ENCODE measurements at regions not wholly inside any gene's neighbourhood (a gene's known extent, or its start where the extent isn't known, plus 50 kb on each side); places are given as distances from the start of the nearest gene placed in this dataset.

- 56 to 70% methylated on average over 3 of the region's 3 CpGs for WGBS, 2 donors
- DNase-seq: peak in 1 of 3 donors; percentile 2
- ATAC-seq (ENCODE audit: insufficient read depth, low FRiP score): no peak
These were observed 1139.6 kb upstream of the FAM98A start for GRCh38 chr2:34738691-34739090.

GRCh38 chr2:34737146-34737545, 1138.0 kb upstream of the FAM98A start:
- H3K9ac ChIP-seq (ENCODE audit: insufficient read depth in 1 of 2, low read length in 2 of 2): no peak overlapping the region
- no peaks in the 10 kb centered on the region for H3K9me3 ChIP-seq (ENCODE audit: control insufficient read depth in 4 of 4, insufficient read depth in 3 of 4, low read length in 3 of 4)
- H3K4me3 ChIP-seq: no peak overlapping the region
- DNase-seq (no peak), ATAC-seq (ENCODE audit: insufficient read depth, low FRiP score) (no peak)
- no peaks in the 10 kb centered on the region for H3K4me1 ChIP-seq (ENCODE audit: control insufficient read depth in 5 of 5, insufficient read depth in 5 of 5, low read length in 5 of 5)
- H3K36me3 ChIP-seq (ENCODE audit: control insufficient read depth in 4 of 4, insufficient read depth in 4 of 4, low read length in 4 of 4): no peaks in the 10 kb centered on the region
- 81 to 82% methylated on average over 3 of the region's 3 CpGs for WGBS, 2 donors
- TF ChIP-seq CTCF (IDR thresholded peaks at IDR 0.05; ENCODE audit: control extremely low read depth, extremely low read depth): no peak
- H3K27me3 ChIP-seq (ENCODE audit: control insufficient read depth in 3 of 3, insufficient read depth in 3 of 3, low read length in 2 of 3): no peaks in the 10 kb centered on the region
- H3K27ac ChIP-seq (ENCODE audit: low read depth in 1 of 2, low read length in 1 of 2): no peak overlapping the region

More at GRCh38 chr2:34738691-34739090, 1139.6 kb upstream of the FAM98A start:
- no peak overlapping the region for H3K27ac ChIP-seq (ENCODE audit: low read depth in 1 of 2, low read length in 1 of 2)
- no peaks in the 10 kb centered on the region for H3K4me1 ChIP-seq (ENCODE audit: control insufficient read depth in 5 of 5, insufficient read depth in 5 of 5, low read length in 5 of 5)
- TF ChIP-seq CTCF (IDR thresholded peaks at IDR 0.05; ENCODE audit: control extremely low read depth, extremely low read depth): no peak
- H3K9me3 ChIP-seq (ENCODE audit: control insufficient read depth in 4 of 4, insufficient read depth in 3 of 4, low read length in 3 of 4): no peaks in the 10 kb centered on the region
- no peaks in the 10 kb centered on the region for H3K27me3 ChIP-seq (ENCODE audit: control insufficient read depth in 3 of 3, insufficient read depth in 3 of 3, low read length in 2 of 3)
- H3K36me3 ChIP-seq (ENCODE audit: control insufficient read depth in 4 of 4, insufficient read depth in 4 of 4, low read length in 4 of 4): no peaks in the 10 kb centered on the region
- H3K9ac ChIP-seq (ENCODE audit: insufficient read depth in 1 of 2, low read length in 2 of 2): no peak overlapping the region
- no peak overlapping the region for H3K4me3 ChIP-seq

- no peaks in the 10 kb centered on the region for H3K9me3 ChIP-seq (ENCODE audit: control insufficient read depth in 4 of 4, insufficient read depth in 3 of 4, low read length in 3 of 4)
- H3K9ac ChIP-seq (ENCODE audit: insufficient read depth in 1 of 2, low read length in 2 of 2): no peak overlapping the region
- ATAC-seq (ENCODE audit: insufficient read depth, low FRiP score) (no peak), DNase-seq (no peak)
- 65 to 96% methylated on average over 2 of the region's 2 CpGs for WGBS, 2 donors
- TF ChIP-seq CTCF (IDR thresholded peaks at IDR 0.05; ENCODE audit: control extremely low read depth, extremely low read depth): no peak
- no peaks in the 10 kb centered on the region for H3K4me1 ChIP-seq (ENCODE audit: control insufficient read depth in 5 of 5, insufficient read depth in 5 of 5, low read length in 5 of 5)
- H3K36me3 ChIP-seq (ENCODE audit: control insufficient read depth in 4 of 4, insufficient read depth in 4 of 4, low read length in 4 of 4): no peaks in the 10 kb centered on the region
- no peak overlapping the region for H3K27ac ChIP-seq (ENCODE audit: low read depth in 1 of 2, low read length in 1 of 2)
- H3K4me3 ChIP-seq: no peak overlapping the region
- H3K27me3 ChIP-seq (ENCODE audit: control insufficient read depth in 3 of 3, insufficient read depth in 3 of 3, low read length in 2 of 3): no peaks in the 10 kb centered on the region
These were observed 1137.4 kb upstream of the FAM98A start for GRCh38 chr2:34736482-34736881.

- Histone ChIP-seq H3K9me3 (ENCODE audit: control insufficient read depth in 4 of 4, insufficient read depth in 3 of 4, low read length in 3 of 4) (peaks cover 0 to 2% (median 0%) of the 10 kb centered on the region in 4 donors), H3K9ac (ENCODE audit: insufficient read depth in 1 of 2, low read length in 2 of 2) (no peak overlapping the region), H3K4me1 (ENCODE audit: control insufficient read depth in 5 of 5, insufficient read depth in 5 of 5, low read length in 5 of 5) (no peaks in the 10 kb centered on the region), H3K36me3 (ENCODE audit: control insufficient read depth in 4 of 4, insufficient read depth in 4 of 4, low read length in 4 of 4) (no peaks in the 10 kb centered on the region), H3K27ac (ENCODE audit: low read depth in 1 of 2, low read length in 1 of 2) (no peak overlapping the region), H3K27me3 (ENCODE audit: control insufficient read depth in 3 of 3, insufficient read depth in 3 of 3, low read length in 2 of 3) (no peaks in the 10 kb centered on the region), H3K4me3 (no peak overlapping the region)
- no peak for DNase-seq
- ATAC-seq (ENCODE audit: insufficient read depth, low FRiP score): no peak
- no peak for TF ChIP-seq CTCF (IDR thresholded peaks at IDR 0.05; ENCODE audit: control extremely low read depth, extremely low read depth)
These were observed 1135.6 kb upstream of the FAM98A start for GRCh38 chr2:34734662-34735061.

Measured in lung (tissue), 11 donors.